Colonic mucosa (tissue), 4 donors: ENCODE measurements at regions not wholly inside any gene's neighbourhood (a gene's known extent, or its start where the extent isn't known, plus 50 kb on each side); places are given as distances from the start of the nearest gene placed in this dataset.
"Not testable (repeated sequence)": the region's sequence is repeated elsewhere in the genome, so short reads cannot be mapped to it uniquely, and the experiment has no call there.

Source experiments
- DNase-seq: peaks from one replicate; pipeline ENCODE4 v3.0.0-alpha.2; 2020
- H3K27ac ChIP-seq: fragments of 200-600 bp; one replicate; pipeline ENCODE4 v1.8.0; 2021
- H3K27me3 ChIP-seq: fragments of 200-600 bp; one replicate; pipeline ENCODE4 v1.8.0; 2021
- H3K36me3 ChIP-seq: fragments of 200-600 bp; one replicate; pipeline ENCODE4 v1.8.0; 2021
- H3K4me1 ChIP-seq: fragments of 200-600 bp; one replicate; pipeline ENCODE4 v1.8.0; 2021; ENCODE audit warnings: mild to moderate bottlenecking
- H3K4me3 ChIP-seq: fragments of 200-600 bp; one replicate; pipeline ENCODE4 v1.8.0; 2021
- H3K9ac ChIP-seq, 2 donors: one replicate each; pipeline ENCODE4 v1.7.0; 2013; ENCODE audit warnings: control low read depth in 2 of 2, low read depth in 2 of 2, low read length in 2 of 2
- H3K9me3 ChIP-seq: fragments of 200-600 bp; one replicate; pipeline ENCODE4 v1.8.0; 2021
- intact Hi-C: fragments of 100-400 bp; cut with DNase I; formaldehyde crosslinking; loops from one replicate; pipeline ENCODE4 v1.14.1; 2022
- TF ChIP-seq, protein P1 (sequence below): fragments of 200-600 bp; IDR thresholded peaks from one replicate; pipeline ENCODE4 v1.8.0; 2022; ENCODE audit warnings: antibody characterized with exemption, mild to moderate bottlenecking
- donor health status: healthy.
- donor health status: DM: no; HTN: no; CAD: no.
- donor health status: DM: no; HTN: no; CAD: no.

DNA sequence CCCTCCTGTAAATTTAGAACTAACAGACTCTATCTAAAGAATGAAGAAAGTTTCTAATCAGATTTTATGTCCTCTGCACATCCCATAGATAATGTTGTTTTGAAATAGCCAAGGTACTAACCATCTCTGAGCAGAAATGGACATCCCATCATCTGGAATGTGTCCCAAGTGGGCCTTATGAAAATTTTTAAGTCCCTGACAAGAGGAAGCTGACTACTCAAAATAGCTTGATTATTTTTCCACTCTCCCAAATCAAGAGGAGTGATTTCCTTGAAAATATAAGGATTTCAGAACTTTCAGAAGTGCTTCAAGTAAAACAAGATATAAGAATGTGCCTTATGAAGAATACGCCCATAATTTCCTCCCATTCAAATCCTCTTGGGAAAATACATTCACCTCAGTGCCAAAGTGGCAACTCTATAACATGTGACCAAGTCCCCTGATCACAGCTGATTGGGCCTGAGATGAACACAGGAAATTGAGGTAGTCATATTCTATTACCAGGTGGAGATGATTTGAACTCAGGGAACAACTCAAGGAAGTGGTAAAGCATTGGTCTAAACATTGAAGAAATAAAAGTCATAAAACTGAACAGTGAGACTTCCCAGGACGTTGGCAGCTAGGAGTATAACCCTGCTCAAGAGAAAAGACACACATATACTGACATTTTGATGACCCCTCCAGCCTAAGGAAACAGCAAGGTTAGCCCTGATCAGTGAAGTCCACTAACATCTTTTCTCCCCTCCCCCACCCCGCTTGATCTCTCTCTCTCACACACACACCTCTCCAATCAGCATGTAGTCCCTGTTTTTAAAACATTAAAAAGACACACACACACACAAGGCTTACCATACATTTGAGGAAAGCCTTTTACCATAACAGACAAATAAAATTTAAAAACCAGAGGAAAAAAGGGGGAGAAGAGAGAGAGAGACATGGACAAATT, 70.8 kb upstream of the TEAD1 start:
- Histone ChIP-seq H3K9me3 (no peaks in the 10 kb centered on the region), H3K27ac (no peak overlapping the region), H3K4me3 (no peak overlapping the region), H3K9ac (no peak overlapping the region), H3K4me1 (peaks cover 5% of the 10 kb centered on the region), H3K27me3 (no peaks in the 10 kb centered on the region), H3K36me3 (no peaks in the 10 kb centered on the region)
- intact Hi-C loops: loop anchor here (5.0 kb wide), 1 partner anchor 289 kb away; no protein-coding TSS in a partner anchor
- no peak for DNase-seq
- TF ChIP-seq, protein P1, sequence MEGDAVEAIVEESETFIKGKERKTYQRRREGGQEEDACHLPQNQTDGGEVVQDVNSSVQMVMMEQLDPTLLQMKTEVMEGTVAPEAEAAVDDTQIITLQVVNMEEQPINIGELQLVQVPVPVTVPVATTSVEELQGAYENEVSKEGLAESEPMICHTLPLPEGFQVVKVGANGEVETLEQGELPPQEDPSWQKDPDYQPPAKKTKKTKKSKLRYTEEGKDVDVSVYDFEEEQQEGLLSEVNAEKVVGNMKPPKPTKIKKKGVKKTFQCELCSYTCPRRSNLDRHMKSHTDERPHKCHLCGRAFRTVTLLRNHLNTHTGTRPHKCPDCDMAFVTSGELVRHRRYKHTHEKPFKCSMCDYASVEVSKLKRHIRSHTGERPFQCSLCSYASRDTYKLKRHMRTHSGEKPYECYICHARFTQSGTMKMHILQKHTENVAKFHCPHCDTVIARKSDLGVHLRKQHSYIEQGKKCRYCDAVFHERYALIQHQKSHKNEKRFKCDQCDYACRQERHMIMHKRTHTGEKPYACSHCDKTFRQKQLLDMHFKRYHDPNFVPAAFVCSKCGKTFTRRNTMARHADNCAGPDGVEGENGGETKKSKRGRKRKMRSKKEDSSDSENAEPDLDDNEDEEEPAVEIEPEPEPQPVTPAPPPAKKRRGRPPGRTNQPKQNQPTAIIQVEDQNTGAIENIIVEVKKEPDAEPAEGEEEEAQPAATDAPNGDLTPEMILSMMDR: no peak

DNA sequence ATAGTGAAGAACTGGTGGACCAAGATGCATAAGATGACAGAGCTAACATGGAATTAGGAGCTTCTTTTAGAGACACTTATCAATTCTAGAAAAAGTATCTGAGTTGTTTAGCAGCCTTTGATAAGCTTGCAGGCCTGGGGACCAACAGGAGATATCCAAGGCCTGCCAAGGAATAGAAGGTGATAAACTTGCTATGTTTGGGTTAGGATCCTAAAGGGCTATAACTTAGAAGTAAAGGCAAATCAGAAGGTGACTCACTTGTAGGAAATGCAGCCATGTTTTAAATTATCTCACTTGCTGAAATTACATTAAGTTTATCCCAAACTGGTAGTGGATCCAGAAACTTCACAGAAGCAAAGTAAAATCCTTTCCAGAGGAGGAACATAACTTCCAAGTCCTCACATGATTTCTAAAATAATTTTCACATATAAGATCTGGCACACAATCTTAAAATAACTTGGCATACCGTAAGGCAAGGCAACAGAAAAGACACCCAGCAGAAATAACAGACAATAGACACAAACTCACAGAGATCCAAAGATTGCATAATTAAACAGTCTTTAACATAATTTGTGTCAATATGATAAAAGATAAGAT, 69.6 kb upstream of the TEAD1 start:
- peaks cover 5% of the 10 kb centered on the region for H3K4me1 ChIP-seq
- no peak for DNase-seq
- TF ChIP-seq, protein P1: no peak
- no peaks in the 10 kb centered on the region for H3K36me3 ChIP-seq
- no peak overlapping the region for H3K27ac ChIP-seq
- no peak overlapping the region for H3K9ac ChIP-seq
- H3K9me3 ChIP-seq: no peaks in the 10 kb centered on the region
- intact Hi-C loops: loop anchor here (5.0 kb wide), 1 partner anchor 288 kb away; no protein-coding TSS in a partner anchor
- no peaks in the 10 kb centered on the region for H3K27me3 ChIP-seq
- no peak overlapping the region for H3K4me3 ChIP-seq

DNA sequence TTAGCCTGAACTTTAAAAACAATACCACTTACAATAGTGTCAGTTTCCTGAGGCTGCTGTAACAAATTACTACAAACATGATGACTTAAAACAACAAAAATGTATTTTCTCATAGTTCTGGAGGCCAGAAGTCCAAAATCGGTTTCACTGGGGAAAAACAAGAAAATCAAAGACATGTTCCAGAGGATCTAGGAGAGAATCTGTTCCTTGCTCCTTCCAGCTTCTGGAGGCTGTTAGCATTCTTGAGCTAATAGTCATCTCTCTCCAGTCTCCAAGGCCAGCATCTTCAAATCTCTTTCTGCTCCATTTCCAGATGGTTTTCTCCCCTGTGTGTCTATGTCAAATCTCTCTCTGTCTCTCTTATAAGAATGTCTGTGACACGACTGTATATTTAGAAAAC, 67.6 kb upstream of the TEAD1 start:
- Histone ChIP-seq H3K27ac (no peak overlapping the region), H3K9ac (no peak overlapping the region), H3K4me1 (no peaks in the 10 kb centered on the region), H3K9me3 (no peaks in the 10 kb centered on the region), H3K36me3 (no peaks in the 10 kb centered on the region), H3K27me3 (no peaks in the 10 kb centered on the region), H3K4me3 (no peak overlapping the region)
- intact Hi-C loops: no loop called here
- DNase-seq: no peak
- TF ChIP-seq, protein P1: no peak

DNA sequence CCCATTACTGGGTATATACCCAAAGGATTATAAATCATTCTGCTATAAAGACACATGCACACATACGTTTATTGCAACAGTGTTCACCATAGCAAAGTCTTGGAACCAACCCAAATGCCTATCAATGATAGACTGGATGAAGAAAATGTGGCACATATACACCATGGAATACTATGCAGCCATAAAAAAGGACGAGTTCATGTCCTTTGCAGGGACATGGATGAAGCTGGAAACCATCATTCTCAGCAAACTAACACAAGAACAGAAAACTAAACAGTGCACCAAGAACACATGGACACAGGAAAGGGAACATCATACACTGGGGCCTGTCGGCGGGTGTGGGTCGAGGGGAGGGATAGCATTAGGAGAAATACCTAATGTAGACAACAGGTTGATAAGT, 65.5 kb upstream of the TEAD1 start:
- H3K4me1 ChIP-seq, DNase-seq, H3K27ac ChIP-seq, H3K9me3 ChIP-seq, H3K9ac ChIP-seq, H3K27me3 ChIP-seq, H3K4me3 ChIP-seq, H3K36me3 ChIP-seq, intact Hi-C loops: not testable (repeated sequence)

DNA sequence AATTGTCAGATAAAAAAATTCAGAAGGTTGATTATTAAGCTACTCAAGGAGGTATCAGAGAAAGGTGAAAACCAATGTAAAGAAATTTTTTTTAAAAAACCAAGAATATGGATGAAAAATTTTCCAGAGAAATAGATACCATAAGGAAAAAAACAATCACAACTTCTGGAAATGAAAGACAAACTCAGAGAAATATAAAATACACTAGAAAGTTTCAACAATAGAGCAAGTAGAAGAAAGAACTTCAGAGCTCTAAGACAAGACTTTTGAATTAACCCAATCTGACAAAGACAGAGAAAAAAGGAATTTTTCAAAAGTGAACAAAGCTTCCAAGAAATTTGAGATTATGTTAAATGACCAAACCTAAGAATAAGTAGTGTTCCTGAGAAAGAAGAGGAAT, 62.9 kb upstream of the TEAD1 start:
- DNase-seq: no peak
- intact Hi-C loops: no loop called here
- Histone ChIP-seq H3K27me3 (no peaks in the 10 kb centered on the region), H3K9me3 (no peaks in the 10 kb centered on the region), H3K27ac (no peak overlapping the region), H3K9ac (no peak overlapping the region), H3K4me1 (no peaks in the 10 kb centered on the region), H3K4me3 (no peak overlapping the region), H3K36me3 (no peaks in the 10 kb centered on the region)
- TF ChIP-seq, protein P1: no peak

DNA sequence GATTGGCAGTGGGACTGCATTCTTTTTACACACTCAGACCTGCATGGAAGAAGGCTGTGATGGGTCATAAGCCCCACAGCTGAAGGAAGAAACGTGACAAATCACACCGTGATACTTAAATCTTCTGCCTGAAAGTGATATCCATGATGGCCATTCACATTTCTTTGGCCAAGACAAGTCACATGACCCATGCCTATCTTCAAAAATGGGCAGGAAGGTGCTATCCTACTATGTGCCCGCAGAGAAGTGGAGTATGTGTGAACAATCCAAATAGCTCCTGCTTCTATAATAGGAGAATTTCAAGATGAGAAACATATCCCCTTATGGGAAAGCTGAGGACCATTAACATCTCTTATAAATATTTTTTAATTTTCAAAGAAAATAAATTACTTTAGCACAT, 56.6 kb upstream of the TEAD1 start:
- Histone ChIP-seq H3K27ac (no peak overlapping the region), H3K9ac (no peak overlapping the region), H3K9me3 (no peaks in the 10 kb centered on the region), H3K4me3 (no peak overlapping the region), H3K36me3 (no peaks in the 10 kb centered on the region), H3K27me3 (no peaks in the 10 kb centered on the region), H3K4me1 (no peaks in the 10 kb centered on the region)
- DNase-seq: no peak
- TF ChIP-seq, protein P1: no peak
- intact Hi-C loops: no loop called here
